B cell (primary cell): ENCODE measurements at regions not wholly inside any gene's neighbourhood (a gene's known extent, or its start where the extent isn't known, plus 50 kb on each side); places are given as distances from the start of the nearest gene placed in this dataset.

ENCODE experiments used
- ATAC-seq: fragments of 200-7000 bp; cut with Tn5 transposase; one replicate; pipeline ENCODE4 v1.10.0; 2021; ENCODE audit warnings: low read depth, mild to moderate bottlenecking, moderate number of reproducible peaks, moderate library complexity
- CTCF ChIA-PET: fragments of 350-600 bp; sonication (Branson Sonifier 250); formaldehyde crosslinking; loops from one replicate; lab custom pipeline; 2021; ENCODE audit warnings: antibody characterized with exemption, inconsistent platforms; lab: Charles Lee
- POLR2A ChIA-PET: fragments of 350-600 bp; sonication (Branson Sonifier 250); formaldehyde crosslinking; loops from one replicate; lab custom pipeline; 2021; ENCODE audit warnings: antibody characterized with exemption; lab: Charles Lee
- DNase-seq: peaks from one replicate; pipeline ENCODE4 v3.0.0; 2013
- H2AFZ ChIP-seq: 2 replicates; pipeline ENCODE4 v1.6.1; 2012; ENCODE audit warnings: mild to moderate bottlenecking, low read depth, low read length; ENCODE audit not compliant: insufficient read depth, poor library complexity, severe bottlenecking
- H3K27ac ChIP-seq, 2 donors: 1 replicate in 1 of 2; 2 replicates in 1 of 2; pipeline ENCODE4 v1.5.1; 2012 to 2013; ENCODE audit warnings: low read length in 2 of 2, mild to moderate bottlenecking in 2 of 2, moderate library complexity in 1 of 2
- H3K27me3 ChIP-seq, 4 experiments: fragments of 200-600 bp in 1 of 4; sonication (generic) in 1 of 4; replicated peaks in 1 of 4; 1 replicate in 2 of 4; 2 replicates in 2 of 4; pipeline versions ENCODE4 v1.6.1 to v1.7.0; 2013 to 2016; ENCODE audit warnings: low read length in 3 of 4, mild to moderate bottlenecking in 2 of 4, mixed read lengths in 1 of 4, moderate library complexity in 1 of 4; ENCODE audit not compliant: insufficient read depth in 4 of 4, control insufficient read depth in 3 of 4; ENCODE audit errors: control extremely low read depth in 1 of 4
- H3K36me3 ChIP-seq, 2 experiments: replicated peaks in 1 of 2; 1 replicate in 1 of 2; 2 replicates in 1 of 2; pipeline versions ENCODE4 v1.6.1 to v1.7.1; 2013; ENCODE audit warnings: low read length in 1 of 2; ENCODE audit not compliant: insufficient read depth in 2 of 2, control insufficient read depth in 1 of 2; ENCODE audit errors: control extremely low read depth in 1 of 2, extremely low read depth in 1 of 2
- H3K4me1 ChIP-seq, 2 donors: fragments of 200-600 bp in 1 of 2; sonication (generic) in 1 of 2; 1 replicate in 1 of 2; 2 replicates in 1 of 2; pipeline versions ENCODE4 v1.5.1 to v1.6.1; 2013 to 2017; ENCODE audit warnings: low read length in 2 of 2; ENCODE audit not compliant: control insufficient read depth in 2 of 2, insufficient read depth in 2 of 2
- H3K4me2 ChIP-seq: replicated peaks from 2 replicates; pipeline ENCODE3; 2012; ENCODE audit warnings: mild to moderate bottlenecking, low read depth, low read length; ENCODE audit not compliant: poor library complexity, severe bottlenecking
- H3K4me3 ChIP-seq, 5 experiments: fragments of 200-600 bp in 1 of 5; sonication (generic) in 1 of 5; 1 replicate in 3 of 5; 2 replicates in 2 of 5; pipeline versions ENCODE4 v1.5.1 to v1.7.0; 2011 to 2016; ENCODE audit warnings: low read length in 4 of 5, mild to moderate bottlenecking in 4 of 5, low read depth in 2 of 5, control low read depth in 1 of 5, moderate library complexity in 1 of 5; ENCODE audit not compliant: insufficient read depth in 1 of 5; ENCODE audit errors: control extremely low read depth in 1 of 5, extremely low read depth in 1 of 5
- H3K79me2 ChIP-seq: fragments of 200-600 bp; sonication (generic); one replicate; pipeline ENCODE4 v1.6.0; 2016; ENCODE audit warnings: low read length; ENCODE audit not compliant: control insufficient read depth, insufficient read depth
- H3K9ac ChIP-seq: fragments of 200-600 bp; sonication (generic); 2 replicates; pipeline ENCODE4 v1.6.1; 2017; ENCODE audit warnings: mild to moderate bottlenecking, low read length, moderate library complexity
- H3K9me3 ChIP-seq, 3 donors: one replicate each; pipeline versions ENCODE4 v1.6.1 to v1.7.1; 2013; ENCODE audit warnings: low read length in 2 of 3; ENCODE audit not compliant: control insufficient read depth in 2 of 3, insufficient read depth in 1 of 3; ENCODE audit errors: control extremely low read depth in 1 of 3
- H4K20me1 ChIP-seq: 2 replicates; pipeline ENCODE4 v1.6.0; 2012; ENCODE audit warnings: mild to moderate bottlenecking, low read length; ENCODE audit not compliant: insufficient read depth, control insufficient read depth, poor library complexity, severe bottlenecking
- H3K27ac Mint-ChIP-seq: one replicate; pipeline ENCODE4 v1.8.0; 2021; ENCODE audit warnings: mixed read lengths
- H3K27me3 Mint-ChIP-seq: one replicate; pipeline ENCODE4 v1.8.0; 2021; ENCODE audit warnings: mixed read lengths
- H3K4me1 Mint-ChIP-seq: one replicate; pipeline ENCODE4 v1.8.0; 2021; ENCODE audit warnings: mixed read lengths
- H3K4me3 Mint-ChIP-seq: one replicate; pipeline ENCODE4 v1.8.0; 2021; ENCODE audit warnings: mixed read lengths
- H3K9me3 Mint-ChIP-seq: one replicate; pipeline ENCODE4 v1.8.0; 2022; ENCODE audit warnings: mixed read lengths; ENCODE audit not compliant: insufficient read depth
- CTCF ChIP-seq: fragments of 200-600 bp; IDR thresholded peaks from one replicate; pipeline ENCODE4 v1.8.0; 2022; ENCODE audit warnings: antibody characterized with exemption, mild to moderate bottlenecking
- EZH2 ChIP-seq: IDR thresholded peaks from 2 replicates; pipeline ENCODE4 v1.6.1; 2012; ENCODE audit warnings: borderline replicate concordance, low read depth, mild to moderate bottlenecking, moderate library complexity, low read length; ENCODE audit not compliant: insufficient read depth, poor library complexity, severe bottlenecking
- WGBS: methylation state at CpG from one replicate; pipeline ENCODE4 v1.1.5; 2013; ENCODE audit warnings: missing lambda C conversion rate; ENCODE audit not compliant: insufficient coverage; 5-methylcytosine and 5-hydroxymethylcytosine counted together
- intact Hi-C: fragments of 100-400 bp; cut with micrococcal nuclease; formaldehyde crosslinking; loops from one replicate; pipeline ENCODE4 v1.10.0; 2022

- no peak overlapping the region for H2AFZ ChIP-seq
- ChIA-PET CTCF (no interaction called here), POLR2A (no interaction called here)
- no peak overlapping the region for H3K4me2 ChIP-seq
- H3K9me3 ChIP-seq: no peaks in the 10 kb centered on the region
- no peaks in the 10 kb centered on the region for H3K27me3 ChIP-seq
- H3K4me1 ChIP-seq: no peaks in the 10 kb centered on the region
- H3K27ac ChIP-seq: no peak overlapping the region
- no peaks in the 10 kb centered on the region for H3K4me1 Mint-ChIP-seq
- H3K36me3 ChIP-seq: no peaks in the 10 kb centered on the region
- ATAC-seq (no peak), DNase-seq (no peak)
- no CpG with 5 or more reads among the region's 1 CpG for WGBS
- intact Hi-C loops: no loop called here
- no peak overlapping the region for H3K27ac Mint-ChIP-seq
- no peaks in the 10 kb centered on the region for H4K20me1 ChIP-seq
- H3K4me3 Mint-ChIP-seq: no peak overlapping the region
- no peak overlapping the region for H3K9ac ChIP-seq
- no peaks in the 10 kb centered on the region for H3K27me3 Mint-ChIP-seq
- TF ChIP-seq EZH2: no peak
- no peak for TF ChIP-seq CTCF
- no peak overlapping the region for H3K4me3 ChIP-seq
- no peaks in the 10 kb centered on the region for H3K9me3 Mint-ChIP-seq
- no peaks in the 10 kb centered on the region for H3K79me2 ChIP-seq
These were observed 124.8 kb downstream of the HDGFL1 start for GRCh38 chr6:22694092-22694724.

GRCh38 chr6:22696481-22696880, 127.1 kb downstream of the HDGFL1 start:
- Histone ChIP-seq H3K27ac (no peak overlapping the region), H3K9ac (no peak overlapping the region), H3K36me3 (no peaks in the 10 kb centered on the region), H3K4me3 (no peak overlapping the region), H3K27me3 (no peaks in the 10 kb centered on the region), H3K79me2 (no peaks in the 10 kb centered on the region), H3K4me2 (no peak overlapping the region), H3K4me1 (no peaks in the 10 kb centered on the region), H4K20me1 (no peaks in the 10 kb centered on the region), H3K9me3 (no peaks in the 10 kb centered on the region), H2AFZ (no peak overlapping the region)
- ChIA-PET POLR2A (no interaction called here), CTCF (no interaction called here)
- TF ChIP-seq CTCF: no peak
- no peak for TF ChIP-seq EZH2
- H3K4me3 Mint-ChIP-seq: no peak overlapping the region
- no peak for DNase-seq
- WGBS: 100% methylated on average over 2 of the region's 4 CpGs
- no peak overlapping the region for H3K27ac Mint-ChIP-seq
- no peaks in the 10 kb centered on the region for H3K9me3 Mint-ChIP-seq
- no peak for ATAC-seq
- no peaks in the 10 kb centered on the region for H3K4me1 Mint-ChIP-seq
- no peaks in the 10 kb centered on the region for H3K27me3 Mint-ChIP-seq
- intact Hi-C loops: no loop called here
